ENCODE measurements at regions not wholly inside any gene's neighbourhood (a gene's known extent, or its start where the extent isn't known, plus 50 kb on each side); places are given as distances from the start of the nearest gene placed in this dataset.

DNA sequence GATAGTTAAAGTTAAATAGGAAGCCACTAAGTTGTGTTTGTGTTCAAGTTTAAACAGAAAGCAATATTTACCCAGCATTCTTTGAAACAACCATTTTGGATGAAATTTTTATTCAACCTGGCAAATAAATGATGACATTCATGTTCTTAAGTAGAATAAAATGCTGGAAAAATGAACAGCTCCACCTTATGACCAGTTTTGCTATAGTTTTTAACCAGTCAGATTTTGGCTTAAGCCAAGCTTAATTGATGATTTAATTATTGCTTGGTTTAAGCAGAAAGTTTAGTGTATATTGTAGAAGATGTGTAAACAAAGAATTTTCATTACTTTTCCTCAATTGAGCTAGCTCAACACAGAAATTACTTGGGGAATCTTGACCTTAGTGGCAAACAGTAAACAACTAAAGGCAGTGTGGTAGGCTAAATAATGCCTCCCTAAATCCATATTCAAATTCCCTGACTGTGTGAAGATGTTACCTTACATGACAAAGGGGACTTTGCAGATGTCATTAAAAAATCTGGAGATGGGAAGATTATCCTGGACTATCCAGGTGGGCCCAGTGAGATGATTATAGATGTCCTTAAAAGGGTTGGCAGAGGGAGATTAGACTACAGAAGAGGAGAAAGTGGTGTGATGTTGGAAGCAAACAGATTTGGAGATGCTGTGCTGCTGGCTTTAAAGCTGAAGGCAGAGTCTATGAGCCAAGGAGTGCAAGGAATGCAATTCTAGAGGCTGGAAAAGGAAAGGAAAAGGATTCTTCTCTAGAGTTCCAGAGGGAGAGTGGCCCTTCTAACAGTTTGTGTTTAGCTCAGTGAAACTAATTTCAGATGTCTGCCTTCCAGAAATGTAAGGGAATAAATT, 448.6 kb upstream of the GOLIM4 start:
- H3K79me2 ChIP-seq (ENCODE audit: insufficient read depth, low read length) = no peaks in the 10 kb centered on the region
- H3K9me2 ChIP-seq (ENCODE audit: insufficient read depth) = no peaks in the 10 kb centered on the region
- H3K36me3 ChIP-seq (ENCODE audit: control insufficient read depth in 1 of 2, insufficient read depth in 2 of 2, low read length in 2 of 2) = no peaks in the 10 kb centered on the region
- peak; percentile 3 for DNase-seq (ENCODE audit: low read depth, low spot score)
- H2AFZ ChIP-seq (ENCODE audit: low read depth, low read length, poor library complexity, severe bottlenecking) = no peak overlapping the region
- CTCF ChIA-PET = interaction anchor here (0.8 to 2.1 kb wide), 6 partner anchors 10 to 332 kb away, joined by 3 to 9 read pairs (median 5); no protein-coding TSS in a partner anchor
- no peak for TF ChIP-seq SRF (IDR thresholded peaks at IDR 0.05; ENCODE audit: low read depth)
- no peak for TF ChIP-seq ZNF274 (IDR thresholded peaks at IDR 0.05; ENCODE audit: low read depth, low read length)
- TF ChIP-seq, protein P1, sequence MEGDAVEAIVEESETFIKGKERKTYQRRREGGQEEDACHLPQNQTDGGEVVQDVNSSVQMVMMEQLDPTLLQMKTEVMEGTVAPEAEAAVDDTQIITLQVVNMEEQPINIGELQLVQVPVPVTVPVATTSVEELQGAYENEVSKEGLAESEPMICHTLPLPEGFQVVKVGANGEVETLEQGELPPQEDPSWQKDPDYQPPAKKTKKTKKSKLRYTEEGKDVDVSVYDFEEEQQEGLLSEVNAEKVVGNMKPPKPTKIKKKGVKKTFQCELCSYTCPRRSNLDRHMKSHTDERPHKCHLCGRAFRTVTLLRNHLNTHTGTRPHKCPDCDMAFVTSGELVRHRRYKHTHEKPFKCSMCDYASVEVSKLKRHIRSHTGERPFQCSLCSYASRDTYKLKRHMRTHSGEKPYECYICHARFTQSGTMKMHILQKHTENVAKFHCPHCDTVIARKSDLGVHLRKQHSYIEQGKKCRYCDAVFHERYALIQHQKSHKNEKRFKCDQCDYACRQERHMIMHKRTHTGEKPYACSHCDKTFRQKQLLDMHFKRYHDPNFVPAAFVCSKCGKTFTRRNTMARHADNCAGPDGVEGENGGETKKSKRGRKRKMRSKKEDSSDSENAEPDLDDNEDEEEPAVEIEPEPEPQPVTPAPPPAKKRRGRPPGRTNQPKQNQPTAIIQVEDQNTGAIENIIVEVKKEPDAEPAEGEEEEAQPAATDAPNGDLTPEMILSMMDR (IDR thresholded peaks at IDR 0.05 in 2 of 3, conservative IDR thresholded peaks at IDR 0.05 in 1 of 3; ENCODE audit: borderline replicate concordance in 1 of 3, insufficient read depth in 1 of 3, low read depth in 2 of 3, low read length in 2 of 3) = peak in 1 of 3 experiments; percentile 24; a peak in 1 of 6 replicates
- TF ChIP-seq, protein P2, sequence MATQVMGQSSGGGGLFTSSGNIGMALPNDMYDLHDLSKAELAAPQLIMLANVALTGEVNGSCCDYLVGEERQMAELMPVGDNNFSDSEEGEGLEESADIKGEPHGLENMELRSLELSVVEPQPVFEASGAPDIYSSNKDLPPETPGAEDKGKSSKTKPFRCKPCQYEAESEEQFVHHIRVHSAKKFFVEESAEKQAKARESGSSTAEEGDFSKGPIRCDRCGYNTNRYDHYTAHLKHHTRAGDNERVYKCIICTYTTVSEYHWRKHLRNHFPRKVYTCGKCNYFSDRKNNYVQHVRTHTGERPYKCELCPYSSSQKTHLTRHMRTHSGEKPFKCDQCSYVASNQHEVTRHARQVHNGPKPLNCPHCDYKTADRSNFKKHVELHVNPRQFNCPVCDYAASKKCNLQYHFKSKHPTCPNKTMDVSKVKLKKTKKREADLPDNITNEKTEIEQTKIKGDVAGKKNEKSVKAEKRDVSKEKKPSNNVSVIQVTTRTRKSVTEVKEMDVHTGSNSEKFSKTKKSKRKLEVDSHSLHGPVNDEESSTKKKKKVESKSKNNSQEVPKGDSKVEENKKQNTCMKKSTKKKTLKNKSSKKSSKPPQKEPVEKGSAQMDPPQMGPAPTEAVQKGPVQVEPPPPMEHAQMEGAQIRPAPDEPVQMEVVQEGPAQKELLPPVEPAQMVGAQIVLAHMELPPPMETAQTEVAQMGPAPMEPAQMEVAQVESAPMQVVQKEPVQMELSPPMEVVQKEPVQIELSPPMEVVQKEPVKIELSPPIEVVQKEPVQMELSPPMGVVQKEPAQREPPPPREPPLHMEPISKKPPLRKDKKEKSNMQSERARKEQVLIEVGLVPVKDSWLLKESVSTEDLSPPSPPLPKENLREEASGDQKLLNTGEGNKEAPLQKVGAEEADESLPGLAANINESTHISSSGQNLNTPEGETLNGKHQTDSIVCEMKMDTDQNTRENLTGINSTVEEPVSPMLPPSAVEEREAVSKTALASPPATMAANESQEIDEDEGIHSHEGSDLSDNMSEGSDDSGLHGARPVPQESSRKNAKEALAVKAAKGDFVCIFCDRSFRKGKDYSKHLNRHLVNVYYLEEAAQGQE (IDR thresholded peaks at IDR 0.05; ENCODE audit: low read depth) = no peak
- TF ChIP-seq, protein P3, sequence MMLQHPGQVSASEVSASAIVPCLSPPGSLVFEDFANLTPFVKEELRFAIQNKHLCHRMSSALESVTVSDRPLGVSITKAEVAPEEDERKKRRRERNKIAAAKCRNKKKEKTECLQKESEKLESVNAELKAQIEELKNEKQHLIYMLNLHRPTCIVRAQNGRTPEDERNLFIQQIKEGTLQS (IDR thresholded peaks at IDR 0.05) = no peak
- no peak for TF ChIP-seq POLR2AphosphoS5 (IDR thresholded peaks at IDR 0.05; ENCODE audit: low read depth, low read length)
- H3K27ac ChIP-seq (ENCODE audit: low read depth, low read length) = no peak overlapping the region
- H3K4me3 ChIP-seq (replicated peaks in 1 of 2; ENCODE audit: low read depth in 1 of 2, low read length in 2 of 2) = no peak overlapping the region
- no peaks in the 10 kb centered on the region for H3K4me1 ChIP-seq (ENCODE audit: control insufficient read depth in 1 of 2, insufficient read depth in 2 of 2, low read length in 2 of 2)
- H3K4me2 ChIP-seq (ENCODE audit: low read length) = no peak overlapping the region
- no peak overlapping the region for H3K9ac ChIP-seq (ENCODE audit: low read length)
- BruUV-seq (replicated peaks) = no TSS peak
- intact Hi-C loops (cut with micrococcal nuclease) = loop anchor here (10.0 kb wide), 1 partner anchor 330 kb away; no protein-coding TSS in a partner anchor
- POLR2A ChIA-PET = no interaction called here
- H4K20me1 ChIP-seq (ENCODE audit: insufficient read depth) = no peaks in the 10 kb centered on the region; the same call in 1 of the 2 replicates
- no peaks in the 10 kb centered on the region for H3K27me3 ChIP-seq (ENCODE audit: insufficient read depth, low read length)
- no peaks in the 10 kb centered on the region for H3K9me3 ChIP-seq (ENCODE audit: control insufficient read depth in 1 of 2, insufficient read depth in 1 of 2, low read depth in 1 of 2, low read length in 2 of 2)
- RAD21 ChIA-PET (ENCODE audit: low non-redundant PET in 1 of 2, low total read pairs in 2 of 2, uncharacterized antibody in 2 of 2, unreplicated experiment in 2 of 2) = interaction anchor here in 1 of 2 experiments (0.7 kb wide), 1 partner anchor 152 kb away, joined by 4 read pairs; no protein-coding TSS in a partner anchor
- no peak for ATAC-seq
